H1 (cell line): ENCODE measurements at regions not wholly inside any gene's neighbourhood (a gene's known extent, or its start where the extent isn't known, plus 50 kb on each side); places are given as distances from the start of the nearest gene placed in this dataset.

ENCODE experiments used
- ATF3 ChIP-seq: IDR thresholded peaks from 2 replicates; pipeline ENCODE4 v1.6.1; 2011; ENCODE audit warnings: low read depth, mild to moderate bottlenecking, low read length; ENCODE audit not compliant: insufficient read depth
- CBX5 ChIP-seq: fragments of 300-800, 300-1000 bp; sonication (generic); IDR thresholded peaks from 2 replicates; pipeline ENCODE4 v1.7.1; 2016; ENCODE audit warnings: antibody characterized with exemption, low read length, low read depth
- E2F6 ChIP-seq: IDR thresholded peaks from 2 replicates; pipeline ENCODE4 v1.6.1; 2012; ENCODE audit warnings: inconsistent platforms
- SP2 ChIP-seq: IDR thresholded peaks from 2 replicates; pipeline ENCODE4 v1.6.1; 2012; ENCODE audit warnings: mild to moderate bottlenecking, low read length, inconsistent platforms
- TAF1 ChIP-seq: IDR thresholded peaks from 2 replicates; pipeline ENCODE4 v1.6.1; 2011; ENCODE audit warnings: mild to moderate bottlenecking, low read depth, low read length
- TBP ChIP-seq: IDR thresholded peaks from 2 replicates; pipeline ENCODE4 v1.6.1; 2011; ENCODE audit warnings: low read depth, low read length, improper control_type of control experiment
- TEAD4 ChIP-seq: IDR thresholded peaks from 2 replicates; pipeline ENCODE4 v1.6.1; 2012; ENCODE audit warnings: low read depth, low read length, inconsistent platforms, mixed read lengths
- ZNF274 ChIP-seq: IDR thresholded peaks from 2 replicates; pipeline ENCODE4 v1.7.0; 2012; ENCODE audit warnings: low read length, borderline replicate concordance; ENCODE audit errors: extremely low read depth

- TF ChIP-seq SP2 = no peak
- TF ChIP-seq TBP = no peak
- no peak for TF ChIP-seq CBX5
- TF ChIP-seq ATF3 = no peak
- TF ChIP-seq ZNF274 = no peak
- no peak for TF ChIP-seq TEAD4
- TF ChIP-seq TAF1 = no peak
- TF ChIP-seq E2F6 = no peak
These were observed 168.4 kb upstream of the GDNF start (continued) for GRCh38 chr5:38008198-38008597.
